NOMO-1 treated with dmso at 0.1 percent for 144 hours (cell line): ENCODE measurements at regions not wholly inside any gene's neighbourhood (a gene's known extent, or its start where the extent isn't known, plus 50 kb on each side); places are given as distances from the start of the nearest gene placed in this dataset.

ENCODE experiments used
- DNase-seq: peaks from one replicate; lab custom pipeline; 2025; ENCODE audit not compliant: unreplicated experiment; lab: John Stamatoyannopoulos, UW

DNA sequence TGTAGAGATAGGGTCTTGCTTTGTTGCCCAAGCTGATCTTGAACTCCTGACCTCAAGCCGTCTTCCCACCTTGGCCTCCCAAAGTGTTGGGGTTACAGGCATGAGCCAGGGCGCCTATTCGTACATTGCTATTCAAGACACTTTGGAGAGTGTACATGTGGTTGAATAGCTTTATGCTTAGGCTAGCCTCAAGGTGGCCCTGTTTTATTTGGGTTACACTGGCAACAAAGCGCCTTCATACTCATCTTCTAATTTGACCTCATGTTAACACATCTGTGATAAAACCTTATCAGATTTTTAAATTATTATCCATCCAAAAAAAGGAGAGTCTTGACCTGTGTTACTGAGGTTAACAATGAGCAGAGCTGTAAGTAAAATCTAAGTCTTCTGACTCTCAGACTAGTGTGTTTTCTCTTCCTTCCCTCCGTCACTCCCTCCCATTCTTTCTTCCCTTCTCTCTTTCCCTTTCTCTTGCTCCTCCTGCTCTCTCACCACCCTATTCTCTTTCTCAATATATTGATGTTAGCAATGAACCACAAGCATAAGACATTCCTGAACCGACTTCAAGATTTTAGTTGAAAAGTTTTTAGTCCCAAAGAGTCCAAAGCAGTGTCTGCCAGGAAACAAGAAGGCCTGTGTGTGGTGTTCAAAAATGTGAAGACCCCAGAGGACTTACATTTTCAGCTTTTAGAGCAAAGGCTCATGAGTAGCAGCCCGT lies 603.7 kb upstream of the CFAP20DC start:
- no peak for DNase-seq

DNA sequence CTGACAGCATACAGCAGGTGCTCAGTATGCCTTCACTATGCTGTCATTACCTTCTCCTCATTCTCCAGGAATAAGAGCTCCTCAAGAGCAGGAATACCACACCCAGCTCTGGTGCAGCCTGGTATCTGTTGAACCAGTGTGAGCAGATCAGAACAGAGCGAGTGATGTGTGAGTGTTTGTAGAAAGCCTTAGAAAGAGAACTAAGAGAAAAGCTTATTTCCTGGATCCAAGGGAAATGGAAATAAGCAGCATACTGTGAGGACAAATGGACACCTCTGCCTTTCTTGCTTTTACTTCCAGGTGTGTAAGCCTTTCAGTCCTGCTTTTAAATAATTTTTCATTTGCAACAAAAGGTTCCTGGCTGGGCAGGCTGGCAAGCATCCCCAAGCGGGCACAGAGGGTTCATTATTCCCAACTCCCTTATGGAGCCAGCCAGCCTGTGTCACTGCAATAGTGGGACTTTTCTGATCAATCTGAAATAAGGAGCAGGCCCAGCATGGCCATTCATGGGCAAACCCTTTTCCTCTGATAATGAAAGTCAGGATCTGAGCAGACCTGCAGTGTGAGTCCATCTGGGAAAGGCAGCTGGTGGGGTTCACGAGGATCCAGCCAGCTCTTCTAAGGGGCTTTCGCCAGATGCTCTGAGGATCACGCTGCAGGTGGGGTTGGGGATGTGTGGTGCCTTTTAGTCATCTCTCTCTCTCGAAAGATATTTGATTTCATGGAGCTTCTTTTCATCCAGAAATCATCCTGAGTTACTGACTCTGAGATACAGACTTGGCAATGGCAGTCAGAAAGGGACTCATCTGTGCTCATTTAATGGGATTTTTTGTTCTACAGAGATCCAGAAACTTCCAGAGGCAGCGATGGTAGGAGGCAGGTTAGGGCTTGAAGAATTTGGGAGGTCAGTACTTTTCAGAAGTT lies 594.9 kb upstream of the CFAP20DC start:
- no peak for DNase-seq

DNA sequence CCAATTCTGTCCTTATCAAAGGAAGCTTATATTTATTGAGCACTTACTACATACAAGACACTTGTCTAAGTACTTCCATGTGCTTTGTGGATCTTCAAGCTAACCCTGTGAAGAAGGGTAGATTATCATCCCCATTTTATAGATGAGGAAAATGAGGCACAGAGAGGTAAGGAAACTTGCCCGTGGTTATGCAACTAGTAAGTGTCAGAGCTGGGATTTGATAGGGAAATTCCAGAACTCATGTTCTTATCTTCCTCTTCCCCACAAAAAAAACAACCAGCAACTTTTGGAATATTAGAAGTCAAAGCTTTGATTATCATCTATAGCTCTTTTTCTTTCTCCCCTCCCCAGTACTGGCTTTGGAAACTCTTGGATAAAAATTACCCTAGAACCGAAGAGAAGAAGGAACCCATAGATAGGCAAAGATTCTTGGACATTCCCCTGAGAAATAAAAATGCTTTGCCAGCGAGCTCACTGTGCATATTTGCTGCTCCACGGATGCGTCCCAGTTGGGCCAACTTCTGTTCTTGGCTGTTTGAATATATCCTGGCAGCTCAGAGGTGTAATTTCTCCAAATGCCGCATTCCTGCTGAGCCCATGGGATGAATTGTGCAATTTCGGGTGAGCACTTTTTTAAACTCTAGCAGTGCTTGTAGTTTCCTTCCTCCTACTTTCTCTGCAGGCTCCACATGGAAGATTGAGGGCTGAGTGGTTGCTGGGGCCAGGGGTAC lies 591.5 kb upstream of the CFAP20DC start:
- no peak for DNase-seq

DNA sequence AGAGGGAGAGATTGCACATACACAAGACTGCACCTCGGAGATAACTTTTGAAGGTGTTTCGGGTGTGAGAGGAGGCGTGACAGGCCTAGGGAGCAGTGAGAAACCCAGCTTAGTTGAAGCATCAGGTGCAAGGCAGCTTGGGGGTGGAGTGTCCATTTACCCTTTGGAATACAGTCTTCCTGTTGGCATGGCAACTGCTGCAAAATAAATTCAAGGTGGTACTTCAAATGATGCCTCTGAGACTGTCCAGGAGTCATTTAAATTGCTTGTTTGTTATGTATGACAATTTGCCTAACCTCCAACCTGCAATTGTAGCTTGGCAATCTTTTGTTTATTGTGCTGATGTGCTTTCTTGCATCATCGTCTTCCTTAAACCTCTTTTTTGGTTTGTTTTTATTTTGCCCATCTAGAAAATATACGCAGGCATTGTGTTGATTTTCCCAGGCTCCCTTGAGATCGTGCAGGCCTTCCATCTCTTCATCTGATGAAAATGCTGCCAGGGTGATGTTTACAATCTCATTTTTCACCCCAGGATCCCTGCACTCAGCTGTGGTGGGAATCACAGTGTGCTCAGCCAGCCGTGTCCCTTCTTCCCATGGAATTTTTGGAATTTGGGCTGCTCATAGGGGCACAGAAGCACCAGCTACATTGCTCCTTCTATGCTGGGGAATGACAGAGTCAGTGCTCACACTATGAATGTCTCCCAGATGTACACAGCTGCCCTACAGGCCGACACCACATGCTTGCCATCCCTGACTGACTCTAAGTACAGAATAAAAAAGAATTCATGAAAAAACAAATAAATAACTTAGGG lies 583.1 kb upstream of the CFAP20DC start:
- DNase-seq: no peak

DNA sequence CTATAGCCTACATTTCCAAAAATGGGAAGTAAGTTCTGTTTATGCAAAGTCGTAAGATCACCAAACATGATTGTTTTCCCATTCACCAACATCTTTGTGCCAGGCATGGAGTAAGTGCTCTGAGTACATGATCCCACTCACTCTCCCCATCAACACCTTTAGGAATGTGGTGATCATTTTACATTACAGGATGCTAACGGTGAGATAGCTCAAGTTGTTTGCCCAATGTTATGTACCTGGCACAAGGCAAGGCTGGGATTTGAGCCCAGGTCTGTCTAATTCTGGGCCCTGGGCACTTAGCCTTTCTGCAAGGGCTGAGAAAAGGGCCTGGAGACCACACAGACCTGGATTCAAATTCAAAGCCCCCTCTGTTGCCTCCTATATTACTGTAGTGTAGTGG lies 581.7 kb upstream of the CFAP20DC start:
- DNase-seq: no peak

DNA sequence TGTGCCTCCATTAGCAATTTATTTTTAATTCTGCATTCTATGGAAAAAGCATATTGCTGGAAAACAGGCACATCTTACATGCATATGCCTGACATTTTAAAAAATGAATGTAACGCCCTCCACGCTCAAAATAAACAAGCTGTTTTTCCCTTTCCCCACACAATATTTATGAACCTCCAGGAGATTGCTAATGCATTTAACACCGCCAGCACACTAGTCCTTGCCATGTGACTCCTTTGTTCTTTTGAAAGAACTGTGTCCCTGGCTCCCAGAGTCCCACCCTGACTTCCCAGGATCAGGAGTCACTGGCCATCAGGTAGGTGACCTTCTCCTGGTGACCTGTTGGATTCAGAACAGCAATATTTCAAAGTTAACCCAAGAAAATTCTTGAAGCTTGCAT lies 571.2 kb upstream of the CFAP20DC start:
- DNase-seq: no peak

DNA sequence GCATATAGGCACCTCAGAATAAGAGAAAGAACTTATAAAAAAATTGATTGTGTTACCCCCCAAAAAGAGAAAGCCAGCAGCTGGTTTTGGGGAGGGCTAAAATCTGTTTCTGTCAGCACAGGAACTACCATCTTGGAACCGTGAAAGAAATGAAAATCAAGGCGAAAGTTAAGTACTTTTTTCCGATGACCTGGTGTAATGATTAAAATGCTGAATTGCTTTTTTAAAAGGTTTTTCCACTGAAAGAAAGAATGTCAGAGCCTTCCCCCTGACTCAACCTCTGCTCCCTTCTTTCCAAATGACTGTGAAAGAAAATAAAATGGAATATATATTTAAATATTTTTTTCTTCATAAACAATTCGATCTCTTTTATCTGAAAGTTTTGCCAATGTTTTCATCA lies 570.5 kb upstream of the CFAP20DC start:
- no peak for DNase-seq

DNA sequence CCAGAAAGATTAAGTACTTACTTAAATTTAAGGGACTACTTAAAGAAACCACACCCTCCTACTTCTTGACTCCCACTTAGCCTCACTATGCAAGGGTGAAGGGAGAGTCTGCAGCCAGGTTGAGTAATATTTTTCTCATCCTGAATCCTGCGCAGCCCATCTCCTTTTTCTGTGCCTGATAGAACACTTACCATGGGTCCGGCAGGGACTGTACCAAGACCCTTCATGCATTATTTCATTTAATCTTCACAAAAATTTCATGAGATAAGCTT lies 562.6 kb upstream of the CFAP20DC start:
- no peak for DNase-seq

DNA sequence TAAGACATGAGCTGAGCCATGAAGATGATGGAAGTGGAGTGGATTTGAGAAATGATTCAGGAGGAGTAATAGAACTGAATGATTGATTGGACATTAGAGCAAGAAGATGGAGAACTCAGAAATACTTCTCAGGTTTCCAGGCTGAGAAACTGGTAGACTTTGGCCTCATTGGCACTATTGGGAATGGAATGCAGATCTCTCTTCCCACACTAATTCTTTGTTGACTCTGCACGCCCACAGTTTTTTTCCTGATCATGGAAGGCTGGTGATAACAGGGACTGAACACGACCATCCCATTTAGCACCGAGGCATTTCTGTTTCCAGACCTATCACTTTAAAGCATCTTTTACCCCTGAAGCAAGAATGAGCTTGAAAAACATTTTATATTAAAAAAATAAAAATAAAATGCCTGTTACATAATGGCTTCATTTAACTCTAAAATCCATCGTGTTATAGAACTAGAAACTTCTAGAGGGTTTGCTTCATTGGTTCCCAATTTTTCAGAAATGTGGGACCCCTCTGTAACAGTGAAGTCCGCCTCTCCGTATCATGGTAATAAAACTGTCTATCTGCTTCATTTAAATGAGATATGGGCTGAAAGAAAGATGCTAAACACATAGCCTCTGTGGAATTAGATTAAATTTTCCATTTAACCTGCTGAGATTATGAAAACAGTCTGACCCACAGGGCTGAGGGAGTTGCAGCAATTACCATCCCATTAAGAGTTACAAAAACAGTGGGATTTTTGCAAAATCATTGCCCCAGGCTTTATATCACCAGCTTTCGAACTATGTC lies 562.0 kb upstream of the CFAP20DC start:
- DNase-seq: no peak

DNA sequence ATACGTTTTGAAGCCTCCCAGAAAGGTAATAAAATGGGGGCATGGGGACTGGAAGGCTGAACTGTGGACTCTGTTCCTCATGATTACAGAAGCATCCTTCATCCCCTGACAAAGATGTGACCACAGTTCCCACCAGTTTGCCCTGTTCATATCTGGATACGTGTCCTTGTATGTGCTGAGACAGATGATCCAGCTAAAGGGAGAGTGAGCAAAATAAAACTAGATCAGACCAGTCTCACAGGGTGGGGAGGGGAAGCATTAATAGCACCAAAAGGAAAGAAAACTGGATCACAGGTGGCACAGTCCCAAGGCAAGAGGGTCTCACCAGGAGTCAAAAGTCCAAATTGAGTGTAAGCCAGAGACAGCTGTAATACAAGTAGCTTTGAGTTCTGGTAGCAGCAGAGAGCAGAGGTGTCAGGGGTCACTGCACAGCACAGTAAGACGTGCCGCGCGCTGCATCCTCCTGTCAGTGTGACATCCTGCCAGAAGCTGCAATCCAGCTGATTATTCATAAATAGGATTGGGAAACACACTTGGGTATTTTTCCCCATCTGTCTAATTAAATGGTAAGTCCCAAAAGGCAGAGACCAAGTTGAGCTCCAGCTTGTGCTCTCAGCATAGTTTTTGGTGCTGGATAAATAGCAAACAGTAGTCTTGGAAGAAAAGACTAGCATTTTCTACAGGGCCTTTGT lies 560.0 kb upstream of the CFAP20DC start:
- DNase-seq: no peak

DNA sequence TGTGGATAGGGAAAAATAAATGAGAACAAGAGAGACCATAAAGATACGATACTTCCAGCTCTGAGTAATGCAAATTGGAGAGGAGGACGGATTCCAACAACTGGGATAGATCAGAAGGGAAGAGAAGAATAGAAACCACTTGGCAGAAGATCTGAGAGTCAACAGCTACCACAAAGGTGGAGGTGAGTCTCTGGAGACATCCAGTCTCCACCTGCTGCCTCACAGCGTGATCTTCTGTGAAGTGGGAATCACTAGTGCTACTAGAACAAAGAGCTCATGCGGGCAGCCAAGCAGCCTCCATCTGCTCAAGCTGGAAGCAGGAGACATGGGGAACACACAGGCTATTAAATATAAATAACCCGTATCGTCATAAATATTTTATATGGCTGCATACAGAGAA lies 558.5 kb upstream of the CFAP20DC start:
- no peak for DNase-seq

DNA sequence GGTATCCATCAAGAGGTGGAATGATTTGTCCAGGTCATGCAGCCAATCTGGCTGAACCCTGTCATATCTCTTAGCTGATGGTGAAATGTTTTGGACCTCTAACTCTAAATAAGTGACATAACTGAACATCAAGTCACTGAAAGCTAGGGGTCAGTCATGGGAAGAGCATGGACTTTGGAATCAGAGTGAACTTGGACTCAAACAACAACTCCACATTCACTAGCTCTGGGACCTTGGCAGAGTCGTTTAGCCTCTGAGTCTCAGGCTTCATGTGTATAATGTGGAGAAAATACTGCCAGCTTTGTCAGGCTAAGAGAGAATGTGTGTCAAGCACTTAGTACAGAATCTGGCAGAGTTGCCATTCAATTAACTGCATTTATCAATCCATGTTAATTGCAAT lies 557.8 kb upstream of the CFAP20DC start:
- DNase-seq: no peak

DNA sequence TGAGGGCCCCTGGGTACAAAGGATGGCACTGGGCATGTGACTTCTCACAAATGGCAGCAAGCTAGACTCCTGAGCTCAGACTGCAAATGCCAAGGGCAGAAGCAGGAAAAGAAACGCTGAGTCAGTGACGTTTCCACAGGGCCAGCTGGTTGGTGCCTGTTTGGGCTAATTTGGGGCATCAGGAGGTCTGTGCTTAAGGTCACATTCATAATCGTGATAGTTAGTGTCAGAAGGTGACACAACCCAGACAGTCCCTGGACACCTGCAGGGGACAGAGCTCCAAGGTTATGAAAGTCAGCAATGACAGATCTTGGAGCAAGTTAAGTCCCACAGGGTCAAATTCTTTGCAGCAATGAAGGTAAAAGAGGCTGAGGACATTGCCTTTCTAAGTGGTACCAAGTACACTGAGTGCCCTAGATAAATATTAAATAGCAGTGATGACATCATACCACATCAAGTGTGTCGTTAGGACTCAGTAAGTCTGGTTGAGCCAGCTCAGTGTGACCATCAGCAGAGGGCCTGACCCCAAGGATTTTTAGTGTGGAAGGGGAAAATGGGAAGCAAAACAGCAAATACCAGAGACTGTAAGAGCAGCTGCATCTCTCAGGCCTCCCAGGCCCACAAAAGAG lies 556.9 kb upstream of the CFAP20DC start:
- no peak for DNase-seq

DNA sequence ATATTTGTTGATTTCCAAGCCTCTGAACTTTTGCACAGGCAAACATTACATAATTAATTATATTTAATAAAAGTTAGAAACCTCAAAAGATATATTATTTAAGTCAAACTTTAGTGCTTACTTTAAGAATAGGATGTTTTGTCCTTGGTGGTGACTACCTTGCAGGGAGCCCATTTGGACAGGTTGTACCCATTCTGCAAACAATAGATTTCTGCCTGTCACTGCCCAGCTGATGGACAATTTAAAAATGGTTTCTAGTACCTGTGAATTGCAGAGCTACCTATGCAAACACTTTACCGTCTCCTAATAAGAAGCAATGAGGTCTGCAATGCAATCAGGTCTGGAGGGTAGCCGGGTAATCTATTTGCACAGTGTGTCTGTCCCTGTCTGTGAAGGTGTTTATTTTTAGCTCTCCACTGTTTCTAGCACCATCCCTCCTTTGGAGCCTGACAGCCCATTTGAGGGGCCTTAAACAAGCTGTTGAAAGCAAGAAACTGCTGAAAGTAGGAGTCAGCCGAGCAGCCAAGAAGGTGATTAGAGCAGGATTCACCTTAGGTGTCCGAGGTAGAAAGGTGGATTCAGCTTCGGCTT lies 556.2 kb upstream of the CFAP20DC start:
- DNase-seq: no peak

DNA sequence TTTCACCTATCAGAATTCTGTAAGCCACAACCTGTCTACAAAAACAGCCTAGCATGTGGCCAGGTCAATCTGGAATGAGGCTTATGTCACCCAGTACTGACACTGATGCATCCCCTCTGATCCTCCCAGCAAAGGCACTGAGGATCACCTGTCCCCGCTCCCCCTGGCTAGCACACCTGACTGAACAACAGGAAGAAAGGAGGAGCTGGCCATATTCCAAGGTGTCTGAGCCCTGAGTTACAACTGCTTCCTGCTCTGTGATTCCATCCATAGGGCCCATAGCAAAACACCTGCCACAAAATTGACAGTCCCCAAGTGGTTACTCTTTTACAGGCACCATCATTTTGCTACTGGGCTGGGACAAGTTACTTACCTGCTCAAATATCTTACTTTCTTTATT lies 555.5 kb upstream of the CFAP20DC start:
- no peak for DNase-seq

DNA sequence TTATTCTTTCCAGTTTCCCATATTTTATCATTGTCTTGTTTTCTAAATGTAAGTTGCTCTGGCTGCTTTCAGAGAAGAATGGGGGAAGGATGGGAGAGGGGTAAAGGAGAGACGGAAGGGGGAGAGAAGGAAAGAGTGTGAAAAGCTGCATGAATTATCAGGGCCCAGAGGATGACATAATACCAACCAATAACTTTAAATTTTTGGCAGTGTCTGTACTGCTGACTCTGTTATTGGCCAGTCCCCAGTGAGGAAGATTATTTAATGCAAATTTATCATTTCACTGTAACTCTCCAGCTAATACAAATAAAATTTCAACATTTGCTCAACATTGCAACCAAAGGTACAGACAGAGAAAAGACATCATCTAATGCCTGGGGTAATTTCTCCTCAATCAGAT lies 551.7 kb upstream of the CFAP20DC start:
- DNase-seq: no peak

DNA sequence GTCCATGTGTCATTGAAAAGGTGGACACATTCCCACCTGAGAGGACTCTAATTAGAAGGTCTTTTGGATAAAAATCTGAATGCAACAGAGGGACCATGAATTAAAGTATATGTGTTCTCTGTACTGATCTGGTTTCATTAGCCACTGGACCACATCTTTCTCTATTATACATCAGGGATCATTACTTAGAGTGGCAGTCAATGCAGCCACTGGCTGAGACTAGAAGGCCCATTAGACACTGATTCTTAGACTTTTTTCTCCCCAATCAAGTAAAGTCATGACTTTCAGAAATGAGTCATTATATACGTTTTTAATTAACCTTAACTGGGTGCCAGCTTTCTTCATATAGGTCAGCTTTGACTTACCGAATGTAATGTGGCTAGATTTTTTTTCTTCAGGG lies 550.8 kb upstream of the CFAP20DC start:
- no peak for DNase-seq

DNA sequence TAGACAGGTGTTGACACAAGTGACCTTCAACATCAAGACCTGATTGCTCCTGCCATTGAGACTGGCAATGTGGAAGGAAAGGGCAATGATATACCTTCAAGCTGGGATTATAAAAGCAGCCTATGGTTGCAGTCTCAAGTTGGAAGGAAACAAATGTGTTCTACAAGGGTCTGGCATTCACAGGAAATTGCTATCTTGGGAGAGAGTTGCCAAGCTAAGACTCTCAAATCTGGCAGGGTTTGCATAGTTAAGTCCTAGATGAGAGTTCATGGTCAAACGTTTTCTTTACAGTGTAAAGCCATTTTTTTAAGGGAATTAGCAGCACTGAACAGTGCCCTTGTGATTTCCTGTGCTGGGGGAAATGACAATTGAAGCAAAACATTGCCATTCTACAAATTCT lies 546.9 kb upstream of the CFAP20DC start:
- DNase-seq: no peak

DNA sequence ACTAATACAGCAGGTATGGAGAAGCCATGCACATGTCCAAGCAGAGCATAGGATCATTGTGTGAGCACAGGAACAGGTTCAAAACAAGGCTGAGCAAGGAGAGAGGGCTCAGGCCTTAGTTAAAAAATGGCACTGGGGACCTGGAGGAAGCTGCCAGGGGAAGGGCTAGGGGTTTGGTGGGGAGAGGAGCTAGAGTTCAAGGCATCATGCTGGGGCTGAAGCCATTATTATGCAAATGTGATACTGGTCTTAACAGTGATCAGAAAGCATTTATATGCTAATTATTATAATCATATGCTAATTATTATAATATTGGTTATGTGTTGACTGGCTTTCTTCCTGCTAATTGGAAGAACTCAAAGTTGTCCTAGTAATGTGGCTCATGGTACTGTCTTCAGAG lies 546.0 kb upstream of the CFAP20DC start:
- DNase-seq: no peak
